Stimulated activated CD4-positive, alpha-beta T cell treated with anti-CD3 and anti-CD28 coated beads, Interleukin-12 subunit alpha, Interleukin-12 subunit beta, amount 100 ng/mL, for 48 hours (primary cell): ENCODE measurements at regions not wholly inside any gene's neighbourhood (a gene's known extent, or its start where the extent isn't known, plus 50 kb on each side); places are given as distances from the start of the nearest gene placed in this dataset.

Source experiments
- DNase-seq, 3 donors: peaks; one replicate each; pipeline ENCODE4 v3.0.0-alpha.2; 2020; ENCODE audit warnings: low read depth in 2 of 3, low spot score in 1 of 3

GRCh38 chrY:15501181-15501580 is 976.9 kb downstream of the NLGN4Y start:
- DNase-seq = no peak

GRCh38 chrY:15510288-15510687 is 986.0 kb downstream of the NLGN4Y start:
- DNase-seq = no peak

- DNase-seq = no peak
Measured at GRCh38 chrY:15510984-15511650, 986.8 kb downstream of the NLGN4Y start.

GRCh38 chrY:15535131-15535530 is 1010.8 kb downstream of the NLGN4Y start:
- DNase-seq = no peak

DNA sequence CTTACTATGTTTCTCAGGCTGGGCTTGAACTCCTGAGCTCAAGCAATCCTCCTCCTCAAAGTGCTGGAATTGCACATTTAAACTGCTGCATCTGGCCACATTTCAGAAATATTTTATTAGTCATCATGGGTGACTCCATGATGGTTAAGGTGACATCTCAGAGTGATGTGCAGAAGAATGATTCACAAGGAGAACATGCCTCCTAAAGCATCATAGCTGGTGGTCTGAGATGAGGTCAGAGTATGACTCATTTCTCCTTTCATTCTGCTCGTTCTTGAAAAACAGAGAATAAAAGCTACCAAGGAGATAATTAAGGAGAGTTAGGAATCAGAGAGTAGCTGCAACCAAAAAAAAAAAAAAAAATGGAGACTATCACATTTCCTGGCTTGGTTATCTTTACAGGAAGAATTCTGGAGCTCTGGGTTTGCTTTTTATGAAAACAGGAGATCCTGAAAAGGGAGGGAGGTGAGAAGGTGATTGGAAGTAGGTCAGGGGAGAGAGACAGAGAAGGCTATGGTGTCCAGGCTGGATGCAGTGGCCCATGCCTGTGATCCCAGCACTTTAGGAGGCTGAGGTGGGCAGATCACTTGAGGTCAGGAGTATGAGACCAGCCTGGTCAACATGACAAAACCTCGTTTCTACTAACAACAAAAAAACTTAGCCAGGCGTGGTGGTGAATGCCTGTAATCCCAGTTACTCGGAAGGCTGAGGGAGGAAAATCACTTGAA is 1011.6 kb downstream of the NLGN4Y start:
- no peak for DNase-seq

DNA sequence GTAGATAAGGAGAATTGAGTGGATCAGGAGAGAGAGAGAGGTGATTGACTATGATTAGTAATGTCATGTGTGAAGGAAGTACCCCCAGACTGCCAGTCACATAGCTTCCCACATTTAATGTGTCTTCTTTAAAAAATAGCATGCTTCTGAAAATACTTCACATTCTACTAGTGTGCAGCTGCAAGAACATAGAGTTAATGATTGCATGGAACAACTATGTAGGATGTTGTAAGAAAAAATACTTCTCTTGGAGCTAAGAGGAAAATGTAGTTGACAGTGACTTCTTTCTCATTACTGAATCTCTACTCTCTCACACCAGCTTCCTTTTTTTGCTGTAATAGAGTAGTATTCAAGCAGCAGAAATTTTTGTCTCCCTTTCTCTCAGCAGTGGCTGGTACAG is 1016.2 kb downstream of the NLGN4Y start:
- no peak for DNase-seq

- DNase-seq = peak in 1 of 3 donors; percentile 0
Measured at GRCh38 chrY:15546177-15546754, 1021.9 kb downstream of the NLGN4Y start.

GRCh38 chrY:15552074-15552473 is 1027.7 kb downstream of the NLGN4Y start:
- DNase-seq = no peak

DNA sequence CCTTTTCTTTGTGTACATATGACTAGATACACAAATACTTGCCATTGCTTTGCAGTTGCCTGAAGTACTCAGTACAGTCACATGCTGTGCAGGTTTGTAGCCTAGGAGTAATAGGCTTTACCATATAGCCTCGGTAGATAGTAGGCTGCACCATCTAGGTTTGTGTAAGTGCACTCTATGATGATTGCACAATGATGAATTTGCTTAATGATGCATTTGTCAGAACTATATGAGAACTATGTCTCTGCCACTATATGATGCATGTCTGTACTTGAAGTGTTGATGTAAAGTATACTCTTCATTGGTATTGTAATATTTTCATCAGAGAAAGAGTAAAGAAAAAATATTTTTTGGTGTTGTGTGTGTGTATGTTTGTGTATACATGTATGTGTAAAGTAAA is 1030.7 kb downstream of the NLGN4Y start:
- no peak for DNase-seq

DNA sequence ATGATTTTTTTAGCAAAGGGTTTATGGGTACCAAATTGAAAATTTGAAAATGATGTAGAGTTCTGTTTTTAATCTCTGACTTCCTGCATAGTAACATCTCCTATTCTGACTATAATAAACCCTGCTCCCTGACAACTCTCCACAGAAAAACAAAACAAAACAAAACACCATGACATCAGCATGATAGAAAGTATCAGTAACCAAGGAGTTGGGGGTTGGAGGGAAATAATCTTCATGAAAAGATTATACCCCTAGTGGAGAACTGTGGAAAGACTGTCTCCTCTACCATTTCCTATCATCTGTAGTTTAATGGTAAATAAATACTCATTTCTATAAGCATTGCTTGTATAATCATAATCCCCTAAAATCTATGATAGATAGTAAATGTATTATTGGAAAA is 1034.8 kb downstream of the NLGN4Y start:
- DNase-seq = no peak

GRCh38 chrY:15560840-15561239 is 1036.5 kb downstream of the NLGN4Y start:
- DNase-seq = no peak

GRCh38 chrY:15561501-15562289 is 1037.4 kb downstream of the NLGN4Y start:
- no peak for DNase-seq

DNA sequence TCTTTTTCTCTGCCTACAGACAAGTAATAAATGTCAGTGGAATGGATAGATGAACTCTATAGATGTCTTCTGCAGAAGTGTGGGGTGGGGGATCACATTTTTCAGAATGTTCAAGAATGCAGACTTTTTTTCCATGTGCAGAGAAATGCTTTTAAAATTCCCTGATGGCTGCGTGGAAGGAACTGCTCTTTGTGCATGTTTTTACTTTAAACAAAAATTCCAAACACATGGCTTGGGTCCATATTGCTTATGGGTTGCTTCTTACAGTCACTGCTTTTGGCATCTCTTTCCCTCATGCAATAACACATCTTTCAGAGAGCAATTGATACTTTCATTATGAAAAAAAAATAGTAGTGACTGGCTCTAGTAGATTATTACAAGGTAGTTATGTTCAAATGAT is 1053.6 kb downstream of the NLGN4Y start:
- DNase-seq = no peak

GRCh38 chrY:15578761-15579160 is 1054.4 kb downstream of the NLGN4Y start:
- no peak for DNase-seq

- DNase-seq = no peak
Measured at GRCh38 chrY:15579245-15579644, 1054.9 kb downstream of the NLGN4Y start.

DNA sequence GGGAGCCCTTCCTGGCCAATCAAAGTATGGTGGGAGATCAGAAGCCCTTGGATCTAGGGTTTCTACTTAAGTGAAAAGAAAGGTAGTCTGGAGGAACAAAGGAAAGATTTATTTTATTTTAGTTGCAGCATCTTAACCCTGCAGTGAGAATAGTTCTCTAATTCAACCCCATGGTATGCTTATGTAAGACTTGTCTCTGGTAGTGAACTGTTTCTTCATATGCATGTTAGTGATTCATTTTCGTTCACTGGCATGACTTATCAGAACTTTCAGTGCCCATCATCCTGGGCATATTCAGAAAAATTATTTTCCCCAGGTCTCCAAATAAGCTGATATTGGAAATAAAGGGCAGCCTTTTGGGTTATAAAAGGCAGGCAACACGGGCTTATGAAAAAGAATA is 1058.8 kb downstream of the NLGN4Y start:
- no peak for DNase-seq

- DNase-seq = no peak
Measured at GRCh38 chrY:15592957-15593356, 1068.6 kb downstream of the NLGN4Y start.

GRCh38 chrY:15593476-15594160 is 1069.3 kb downstream of the NLGN4Y start:
- DNase-seq = no peak

DNA sequence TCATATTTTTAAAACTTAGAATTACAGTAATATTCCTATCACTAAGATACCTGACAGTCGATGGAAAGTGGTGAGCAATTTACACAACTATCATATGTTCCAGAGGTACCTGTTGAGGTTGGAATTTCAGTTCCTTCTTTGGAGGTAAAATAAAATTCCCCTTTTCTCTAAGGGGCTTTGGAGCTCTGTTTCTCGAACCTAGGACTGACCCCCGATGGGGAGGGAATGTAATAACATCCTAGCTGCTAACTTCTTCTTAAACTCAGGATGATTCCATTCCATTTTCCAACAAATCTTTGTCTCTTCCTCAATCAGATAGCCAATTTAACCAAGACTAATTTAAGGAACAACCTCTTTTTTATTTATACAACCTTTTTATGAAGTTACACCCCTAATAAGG is 1069.8 kb downstream of the NLGN4Y start:
- no peak for DNase-seq

DNA sequence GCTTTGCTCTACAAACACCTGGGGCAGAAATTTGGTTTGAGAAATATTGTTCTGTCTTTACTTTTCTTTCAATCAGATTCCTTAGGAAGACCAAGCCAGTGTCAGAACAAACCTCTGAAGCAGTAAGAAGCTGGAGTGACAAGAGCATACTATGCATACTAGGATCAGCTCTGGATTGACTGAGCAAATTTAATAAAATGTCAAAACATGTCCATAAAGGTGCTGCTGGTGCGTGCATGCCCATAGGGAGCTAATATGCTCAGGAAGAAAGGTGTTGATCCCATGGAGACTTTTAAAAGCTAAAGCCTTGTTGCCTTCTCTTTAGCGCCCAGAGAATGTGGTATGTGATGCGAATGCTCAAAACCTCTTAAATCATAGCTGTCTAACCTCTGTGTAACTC is 1076.2 kb downstream of the NLGN4Y start:
- DNase-seq = no peak

- no peak for DNase-seq
Measured at GRCh38 chrY:15624370-15624769, 1100.0 kb downstream of the NLGN4Y start.
